Endothelial cell of hepatic sinusoid (primary cell): ENCODE measurements at regions not wholly inside any gene's neighbourhood (a gene's known extent, or its start where the extent isn't known, plus 50 kb on each side); places are given as distances from the start of the nearest gene placed in this dataset.

Experiments used
- in situ Hi-C: cut with HindIII; loops from 2 replicates; pipeline ENCODE4 v1.10.0; 2017; ENCODE audit warnings: low sequenced_read_pairs

DNA sequence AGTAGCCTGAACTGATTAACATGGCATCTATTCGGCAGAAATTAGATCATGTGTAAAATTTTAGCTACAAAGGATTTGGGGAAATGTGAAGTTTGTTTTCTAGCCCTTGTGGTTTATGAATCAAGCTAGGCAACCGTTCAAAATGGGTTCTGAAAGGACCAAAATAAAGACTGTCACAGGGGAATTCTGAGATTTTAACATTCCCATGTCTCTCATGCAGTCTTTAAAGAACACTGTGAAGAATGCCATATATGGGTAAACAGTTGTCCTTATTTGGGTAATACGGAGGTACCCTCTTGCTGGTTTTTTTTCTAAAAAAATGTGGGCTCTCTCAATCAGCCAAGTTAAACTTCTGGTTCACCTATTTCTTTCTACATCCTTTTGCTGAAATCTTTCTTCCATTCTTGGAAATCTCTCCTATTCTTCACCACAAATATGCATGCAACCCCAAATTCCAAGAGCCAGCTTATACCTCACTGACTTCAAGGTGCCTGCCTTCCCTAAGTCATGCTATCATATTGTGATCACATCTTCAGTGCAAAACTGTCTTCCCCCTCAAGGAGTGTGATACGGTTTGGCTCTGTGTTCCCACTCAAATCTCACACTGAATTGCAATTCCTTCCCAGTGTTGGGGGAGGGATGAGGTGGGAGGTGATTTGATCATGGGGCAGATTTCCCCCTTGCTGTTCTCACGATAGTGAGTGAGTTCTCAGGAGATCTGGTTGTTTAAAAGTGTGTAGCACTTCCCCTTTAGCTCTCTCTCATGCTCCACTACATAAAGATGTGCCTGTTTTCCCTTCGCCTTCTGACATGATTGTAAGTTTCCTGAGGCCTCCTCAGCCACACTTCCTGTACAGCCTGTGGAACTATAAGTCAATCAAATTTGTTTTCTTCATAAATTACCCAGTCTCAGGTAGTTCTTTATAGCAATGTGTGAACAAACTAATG is 308.7 kb downstream of the TTLL7 start:
- in situ Hi-C loops = no loop called here

DNA sequence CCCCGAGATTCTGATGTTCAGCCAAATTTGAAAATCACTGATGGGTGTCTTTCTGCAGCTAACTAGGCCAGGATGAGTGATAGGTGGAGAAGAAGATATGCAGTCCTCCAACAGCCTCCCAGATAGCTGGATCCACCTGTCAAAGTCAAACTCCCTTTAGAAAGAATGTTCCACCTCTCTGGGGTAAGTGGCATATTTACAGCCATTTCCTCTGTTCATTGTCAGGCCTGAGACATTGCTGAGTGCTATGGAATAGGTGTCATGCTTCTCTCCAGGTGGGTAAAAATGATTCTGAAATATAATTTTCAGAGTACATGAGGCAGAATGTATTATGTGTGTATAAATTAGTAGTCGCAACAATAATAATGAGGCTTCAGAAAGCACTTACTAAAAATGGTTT is 316.8 kb downstream of the TTLL7 start:
- in situ Hi-C loops = no loop called here

DNA sequence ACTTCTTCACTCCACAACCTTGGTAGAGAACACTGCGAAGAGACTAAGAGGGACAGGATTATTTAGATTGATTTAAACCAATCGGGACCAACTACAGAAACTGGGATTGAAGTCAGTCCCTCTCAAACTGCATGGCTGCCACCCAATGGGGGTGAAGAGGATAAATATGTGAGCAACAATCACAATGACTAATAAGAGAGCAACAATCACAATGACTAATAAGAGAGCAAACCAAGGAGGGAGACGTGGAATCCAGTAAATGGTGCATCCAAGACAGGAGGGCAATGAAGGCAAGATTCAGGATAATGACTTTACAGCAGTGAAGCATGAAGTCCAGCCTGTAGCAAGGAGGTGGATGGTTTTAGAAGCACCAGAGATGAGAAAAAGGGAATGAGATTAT is 322.8 kb downstream of the TTLL7 start:
- in situ Hi-C loops = no loop called here

DNA sequence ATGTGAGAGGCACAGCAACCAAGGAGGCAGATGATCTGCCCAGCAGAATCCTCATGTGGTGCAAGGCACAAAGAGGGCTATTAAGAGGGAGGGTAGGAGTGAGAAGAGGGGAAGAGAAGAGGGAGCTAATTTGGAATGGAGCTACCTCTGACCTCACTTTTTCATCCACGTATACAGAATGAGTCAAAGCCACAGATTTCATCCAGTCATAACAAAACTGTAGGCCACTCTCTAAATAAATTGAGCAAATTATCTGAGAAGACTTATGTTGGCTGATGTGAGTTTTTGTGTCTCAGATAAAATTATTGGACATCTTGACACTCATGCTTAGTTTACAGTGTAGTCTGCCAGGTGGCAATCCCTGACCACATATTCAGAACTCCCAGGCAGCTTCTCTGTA is 325.6 kb downstream of the TTLL7 start:
- in situ Hi-C loops = no loop called here

DNA sequence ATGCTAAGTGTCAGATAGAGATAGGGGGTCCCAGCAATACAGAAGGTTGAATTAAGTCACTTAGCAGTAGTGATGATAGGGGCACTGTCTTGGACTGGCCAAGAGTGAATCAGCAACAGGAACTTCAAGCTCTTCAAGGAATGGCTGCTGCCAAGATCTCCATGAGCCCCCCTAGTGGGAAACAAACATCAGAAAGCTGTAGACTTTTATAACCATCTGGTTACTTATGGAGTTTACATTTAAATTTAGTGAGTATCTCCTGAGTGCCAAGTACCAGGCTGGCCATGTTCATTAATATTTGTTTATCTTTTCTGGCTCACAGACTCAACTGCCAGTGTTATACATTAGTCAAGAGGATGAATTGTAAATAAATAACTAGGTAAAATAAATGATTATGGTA is 327.3 kb downstream of the TTLL7 start:
- in situ Hi-C loops = no loop called here

DNA sequence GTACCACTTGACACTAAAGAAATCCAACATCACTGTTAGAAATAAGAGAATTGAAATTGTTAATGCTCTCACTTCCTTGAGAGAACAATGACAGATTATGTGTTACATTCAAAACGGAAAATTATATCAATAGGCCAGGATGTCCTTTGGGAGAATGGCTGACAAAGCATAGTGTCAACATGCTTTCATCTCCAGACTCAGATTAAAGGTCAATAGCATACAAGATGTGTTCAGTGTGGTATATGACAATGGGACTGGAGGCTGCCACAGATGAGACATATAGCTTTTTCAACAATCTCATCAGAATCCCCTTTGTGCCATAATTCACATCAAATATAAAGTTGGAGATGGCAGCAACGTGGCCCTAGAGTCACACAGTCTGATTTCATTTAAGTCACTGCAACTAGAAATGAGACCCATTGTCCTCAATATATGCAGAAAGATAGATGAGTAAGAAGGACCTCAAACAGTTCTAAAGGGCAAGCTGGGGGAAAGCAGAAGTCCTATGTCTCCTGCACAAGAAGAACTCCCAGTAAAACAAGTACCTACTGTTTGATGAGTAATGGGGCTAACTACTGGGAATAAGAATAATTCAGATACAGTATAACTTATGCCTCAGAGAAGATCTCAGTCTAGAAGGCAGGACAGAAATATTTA is 327.9 kb downstream of the TTLL7 start:
- in situ Hi-C loops = no loop called here

DNA sequence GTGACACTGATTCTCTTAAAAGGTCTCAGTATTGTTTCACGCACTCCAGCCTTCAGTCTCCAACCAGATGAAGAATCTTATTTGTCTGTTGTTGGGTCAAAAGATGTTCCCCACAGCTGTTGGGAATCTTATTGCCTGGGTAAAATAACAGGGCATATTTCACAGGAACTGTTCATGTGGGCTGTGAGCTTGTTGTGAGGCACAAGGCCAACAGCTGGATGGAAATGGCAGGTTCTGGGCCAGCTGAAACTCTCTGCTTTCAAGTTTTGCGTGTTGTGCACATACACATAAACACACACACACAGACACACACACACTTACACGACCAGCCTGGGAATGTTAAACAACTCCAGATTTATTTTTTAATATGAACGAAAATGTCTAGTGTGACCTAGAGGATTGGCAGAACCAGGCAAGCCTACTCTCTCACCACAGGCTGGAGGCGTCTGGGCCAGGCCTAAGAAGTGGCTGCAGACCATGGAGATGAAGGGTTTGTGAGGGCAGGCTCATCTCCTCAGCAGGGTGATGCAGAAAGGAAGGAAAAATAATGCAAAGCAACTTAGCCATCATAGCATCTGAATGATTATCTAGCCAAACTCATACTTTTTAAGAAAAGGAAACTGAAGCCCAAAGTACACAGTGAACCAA is 357.0 kb downstream of the TTLL7 start:
- in situ Hi-C loops = no loop called here

DNA sequence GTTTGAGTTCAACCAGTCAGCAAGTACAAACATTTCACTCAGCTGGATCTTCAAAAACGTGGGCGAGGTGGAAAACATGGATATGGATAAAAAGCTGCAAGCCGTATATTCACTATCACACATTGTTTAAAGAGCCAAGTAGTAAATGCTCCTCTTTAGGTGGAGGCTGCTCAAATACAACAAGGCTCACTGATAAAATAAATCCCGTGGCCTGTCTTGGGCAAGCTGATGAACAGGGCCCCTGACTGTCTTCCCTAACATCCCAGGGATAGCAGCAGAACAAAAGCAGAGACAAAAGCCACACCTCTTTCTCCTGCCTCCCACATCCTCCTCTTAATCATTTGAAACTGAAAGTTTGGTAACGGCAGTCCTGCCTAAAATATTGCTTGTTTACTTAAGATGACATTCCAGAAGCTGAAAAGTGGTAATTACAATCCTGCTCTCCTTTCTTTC is 357.7 kb downstream of the TTLL7 start:
- in situ Hi-C loops = no loop called here

DNA sequence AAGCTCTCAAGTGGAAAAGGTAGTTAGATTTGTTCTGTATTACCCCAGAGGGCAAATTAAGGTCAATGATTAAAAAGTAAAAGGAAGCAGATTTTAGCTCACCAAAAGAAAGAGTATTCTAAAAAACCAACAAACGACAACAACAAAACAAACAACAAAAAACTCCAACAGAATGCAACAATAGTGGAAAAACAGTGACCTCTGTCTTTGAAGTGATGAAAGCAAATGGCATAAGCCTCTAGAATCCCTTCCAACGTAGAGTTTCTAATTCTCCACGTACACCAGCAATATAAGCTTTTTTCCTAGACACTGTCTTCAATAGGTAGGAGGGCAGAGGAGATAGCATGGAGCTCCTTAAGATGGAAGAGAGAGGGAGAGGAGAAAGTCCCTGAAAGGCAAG is 359.1 kb downstream of the TTLL7 start:
- in situ Hi-C loops = no loop called here

DNA sequence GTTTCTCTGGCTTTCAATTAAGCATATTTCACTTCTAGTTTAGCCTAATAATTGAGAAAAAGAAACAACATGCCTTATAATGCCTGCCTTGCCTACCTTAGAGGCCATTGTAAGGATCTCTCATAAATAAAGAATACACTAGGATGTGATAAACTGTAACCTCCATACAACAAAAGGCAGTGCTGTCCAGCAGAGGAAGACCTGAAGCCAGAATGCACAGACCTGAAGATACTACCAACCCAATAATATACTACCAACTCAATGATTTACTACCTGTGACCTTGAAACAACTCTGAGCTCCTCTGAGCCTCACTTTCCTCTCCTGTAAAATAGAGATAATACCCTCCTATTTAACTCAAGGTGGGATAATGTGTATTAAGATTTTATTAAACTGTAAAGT is 361.3 kb downstream of the TTLL7 start:
- in situ Hi-C loops = no loop called here

DNA sequence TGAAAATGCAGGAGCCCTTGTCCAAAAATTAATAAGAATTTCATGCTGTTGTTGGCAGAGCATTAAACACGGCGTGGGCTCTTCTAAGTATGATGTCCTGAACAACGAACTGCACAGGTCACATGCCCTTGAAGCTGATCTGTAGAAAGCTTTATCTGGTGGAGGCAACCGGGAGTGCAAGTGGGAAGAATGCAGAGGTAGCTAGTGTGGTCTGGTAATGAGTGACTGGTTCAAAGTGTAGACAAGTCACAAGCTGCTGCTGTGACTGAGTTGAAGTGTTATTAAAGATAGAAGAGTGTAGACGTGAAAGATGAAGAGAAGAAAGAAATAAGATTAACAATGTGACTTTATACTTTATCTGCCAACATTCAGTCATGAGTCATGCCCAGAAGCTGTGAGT is 361.9 kb downstream of the TTLL7 start:
- in situ Hi-C loops = no loop called here

DNA sequence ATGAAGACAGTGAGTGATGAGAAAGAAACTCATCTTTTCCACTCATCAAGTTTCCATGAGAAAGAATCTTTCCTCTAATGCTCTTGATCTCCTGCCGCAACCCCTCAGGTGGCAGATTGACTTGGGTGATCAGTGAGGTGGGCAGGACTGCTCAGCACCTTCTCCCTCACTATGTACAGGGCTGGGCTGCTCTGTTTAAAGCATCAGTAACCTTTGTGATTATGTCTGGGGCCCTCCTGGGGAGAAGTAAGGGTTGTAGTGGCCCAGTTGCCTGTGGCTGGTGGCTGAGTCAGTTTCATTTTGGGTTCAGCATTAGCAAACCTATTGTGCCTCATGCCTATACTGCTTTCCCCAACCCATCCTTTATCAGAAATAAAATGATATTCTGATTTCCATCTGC is 366.0 kb downstream of the TTLL7 start:
- in situ Hi-C loops = no loop called here

DNA sequence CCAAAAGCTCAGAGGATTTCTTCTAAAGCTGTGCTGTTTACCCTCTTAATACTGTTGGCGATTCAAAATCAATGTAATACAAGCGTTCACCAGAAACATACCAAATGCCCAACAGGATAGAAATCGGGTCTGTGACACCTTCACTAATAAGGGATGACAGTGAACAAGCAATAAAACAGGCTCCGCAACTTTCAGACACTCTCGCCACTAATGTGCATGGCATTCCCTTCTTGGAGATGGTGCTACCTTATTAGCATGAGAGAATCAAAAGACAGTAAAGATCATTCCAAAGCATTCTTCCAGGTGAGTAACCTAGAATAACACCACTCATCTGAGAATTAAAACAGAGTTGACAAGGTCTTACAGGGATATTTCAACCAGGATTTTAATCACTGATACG is 367.1 kb downstream of the TTLL7 start:
- in situ Hi-C loops = no loop called here

DNA sequence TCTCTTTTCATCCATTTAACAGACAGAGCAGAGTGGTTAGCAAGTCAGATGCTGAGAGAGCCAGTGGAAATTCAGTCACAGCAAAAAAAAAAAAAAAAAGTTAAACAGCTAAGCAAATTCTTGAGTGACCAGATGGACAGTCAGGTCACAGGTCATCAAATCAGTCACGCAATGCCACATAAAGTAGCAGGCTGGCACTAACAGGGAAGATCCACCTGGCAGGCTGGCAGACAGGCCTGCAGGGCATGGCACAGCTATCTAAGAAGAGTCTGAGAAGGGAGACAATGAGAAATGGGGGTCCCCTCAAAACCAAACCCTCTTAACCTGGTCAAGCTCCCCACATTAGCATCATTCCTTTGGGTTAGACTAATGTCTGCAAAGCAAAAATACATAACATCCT is 371.9 kb downstream of the TTLL7 start:
- in situ Hi-C loops = no loop called here

DNA sequence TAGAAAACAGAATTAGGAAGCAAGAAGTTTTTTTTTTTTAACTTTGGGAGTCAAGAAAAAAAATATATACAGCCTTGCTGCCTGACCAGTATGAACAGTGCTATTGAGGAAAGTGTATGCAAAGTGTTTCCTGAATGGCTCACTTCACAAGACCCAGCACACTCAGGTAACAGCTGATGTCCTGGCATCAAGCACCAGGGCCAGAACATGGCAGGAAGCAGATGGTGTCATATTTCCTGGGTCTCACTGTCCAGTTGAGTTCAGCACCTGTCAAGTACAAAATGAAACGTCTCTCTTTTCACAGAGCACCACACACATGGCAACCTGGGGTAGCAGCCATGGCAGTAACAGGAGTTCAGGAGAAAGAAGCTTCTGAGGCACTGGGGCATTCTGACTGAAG is 372.3 kb downstream of the TTLL7 start:
- in situ Hi-C loops = no loop called here

DNA sequence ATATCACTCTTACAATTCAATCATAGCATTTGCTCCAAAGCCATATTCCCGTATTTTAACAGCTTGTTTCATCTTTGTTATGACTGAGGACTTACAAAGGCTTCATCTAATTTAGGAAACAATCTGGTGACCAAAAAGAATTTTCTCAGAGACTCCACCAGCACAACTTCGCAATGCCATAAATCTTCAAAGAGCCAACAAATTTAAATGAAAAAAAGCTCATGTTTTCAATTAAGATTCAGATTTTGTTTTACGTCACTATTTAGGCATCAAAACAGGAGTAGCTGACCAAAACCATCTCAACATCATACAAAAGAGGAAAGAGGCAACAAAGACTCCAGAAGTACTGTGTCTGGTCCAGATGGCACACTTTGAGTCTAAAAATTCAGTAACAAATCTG is 373.3 kb downstream of the TTLL7 start:
- in situ Hi-C loops = no loop called here

DNA sequence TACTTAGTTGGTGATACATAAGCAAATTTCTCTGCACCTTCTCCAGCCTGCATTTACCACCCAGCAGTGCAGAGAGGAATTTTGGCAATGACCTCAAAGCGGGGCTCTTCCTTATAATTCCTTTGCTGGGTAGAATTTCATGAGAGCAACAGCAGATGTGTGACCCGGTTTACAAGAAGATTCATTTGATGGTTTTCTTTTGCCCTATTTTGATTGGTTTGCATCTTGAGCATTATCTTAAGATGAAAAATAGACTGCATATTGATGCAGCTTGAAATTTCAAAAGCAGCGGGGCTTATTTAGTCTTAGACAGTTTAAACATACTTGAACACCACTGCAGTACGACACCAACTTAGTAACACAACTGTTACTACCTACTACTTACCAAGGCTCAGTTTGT is 378.9 kb downstream of the TTLL7 start:
- in situ Hi-C loops = no loop called here

DNA sequence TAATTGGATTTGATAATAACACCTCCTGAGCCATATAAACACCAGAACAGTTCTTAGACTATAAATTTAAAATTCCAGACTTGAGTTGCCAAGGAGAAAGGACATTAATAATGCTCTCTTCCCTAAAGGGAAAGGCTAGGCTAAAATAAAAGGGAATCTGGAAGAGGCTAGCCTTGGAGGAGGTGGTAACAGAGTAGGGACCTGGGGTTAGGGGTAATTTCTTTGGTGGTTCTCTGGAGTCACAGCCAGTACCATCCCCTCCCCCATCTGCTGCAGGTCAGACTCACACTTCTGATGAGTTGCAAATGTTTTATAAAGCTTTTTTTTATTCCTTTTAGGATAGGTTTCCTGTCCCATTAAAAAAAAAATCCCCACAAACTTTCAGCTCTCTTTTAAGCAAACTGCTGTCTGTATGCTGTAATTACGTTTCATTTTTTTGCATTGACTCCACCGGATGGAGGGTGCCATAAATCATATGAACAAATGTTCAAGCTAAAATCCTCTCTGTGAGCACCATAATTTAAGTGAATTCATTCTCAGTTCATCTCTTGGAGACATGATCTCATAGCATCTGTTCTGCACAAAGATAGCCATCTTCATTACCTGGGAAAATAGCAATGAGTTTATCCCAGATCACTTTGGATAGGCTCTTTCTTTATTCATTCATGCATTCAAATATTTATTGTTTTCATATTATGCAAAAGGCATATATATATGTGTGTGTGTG is 379.6 kb downstream of the TTLL7 start:
- in situ Hi-C loops = no loop called here

DNA sequence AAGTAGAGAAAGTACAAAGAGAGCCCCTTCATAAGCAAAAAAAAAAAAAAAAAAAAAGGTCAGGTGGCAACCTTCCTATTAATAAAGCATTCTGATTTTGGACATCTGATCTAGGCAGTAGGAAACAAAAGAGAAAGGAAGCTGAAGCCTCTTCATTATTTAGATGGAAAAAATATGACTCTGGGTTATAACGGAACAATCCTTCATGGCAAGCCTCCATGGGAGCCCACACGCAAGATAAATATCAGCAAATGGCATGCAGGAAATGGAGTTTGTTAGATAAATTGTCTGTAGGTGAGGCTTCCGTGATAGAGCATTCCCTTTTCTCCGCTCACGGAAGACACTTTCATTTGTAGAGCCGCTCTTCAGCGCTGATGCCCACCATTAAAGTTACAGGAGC is 381.0 kb downstream of the TTLL7 start:
- in situ Hi-C loops = no loop called here

DNA sequence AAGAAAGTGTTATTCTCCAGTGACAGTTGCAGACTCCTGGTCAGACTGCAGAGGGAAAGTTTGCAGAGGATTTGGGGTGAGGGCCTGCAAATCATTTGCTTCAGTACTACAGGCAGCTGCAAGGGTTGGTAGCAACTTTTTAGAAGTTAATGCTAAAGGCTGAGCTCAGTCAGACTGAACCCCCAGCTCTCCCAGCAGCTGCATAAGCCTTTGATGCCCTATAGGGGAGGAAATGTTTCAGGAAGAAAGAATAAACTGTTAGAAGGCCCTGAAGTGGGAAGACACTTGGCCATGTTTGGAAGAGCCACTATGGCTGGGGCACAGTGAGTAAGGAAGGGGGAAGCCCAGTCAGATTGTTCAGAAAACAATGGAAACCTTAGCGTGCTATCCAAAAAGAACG is 383.6 kb downstream of the TTLL7 start:
- in situ Hi-C loops = no loop called here

DNA sequence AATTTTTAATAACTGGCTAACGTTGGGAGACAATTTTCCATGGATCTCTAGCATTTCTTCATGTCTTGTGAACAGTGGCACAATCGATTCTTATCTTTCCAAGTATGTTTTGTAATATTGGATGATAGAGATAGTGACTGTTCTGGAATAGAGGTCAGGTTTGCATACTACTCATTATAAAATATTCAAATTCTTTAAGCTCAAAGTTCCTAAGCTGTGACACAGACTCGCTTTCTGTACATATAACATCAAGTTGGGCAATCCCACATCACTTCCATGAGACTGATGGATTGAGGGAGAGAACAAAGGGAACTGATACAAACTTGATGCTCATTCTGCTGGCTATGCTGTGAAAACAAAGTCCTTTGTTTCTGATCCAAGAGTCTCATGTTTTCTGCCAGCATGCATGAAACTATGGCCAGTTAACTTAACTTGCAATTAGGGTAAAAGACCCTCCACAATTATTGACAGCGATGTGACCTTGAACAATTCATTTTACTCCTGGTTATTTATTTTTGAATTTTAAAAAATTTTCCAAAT is 392.4 kb downstream of the TTLL7 start:
- in situ Hi-C loops = no loop called here
